ENCODE measurements at regions not wholly inside any gene's neighbourhood (a gene's known extent, or its start where the extent isn't known, plus 50 kb on each side); places are given as distances from the start of the nearest gene placed in this dataset.

GRCh38 chr13:90612391-90612790 is 735.1 kb upstream of the MIR17HG start:
- Histone ChIP-seq H3K27ac (no peak overlapping the region), H3K36me3 (replicated peaks; ENCODE audit: insufficient read depth, low read depth) (no peaks in the 10 kb centered on the region), H3K9me3 (ENCODE audit: low read depth) (no peaks in the 10 kb centered on the region), H3K79me2 (no peaks in the 10 kb centered on the region), H3K4me3 (no peak overlapping the region), H2AFZ (no peak overlapping the region), H3K27me3 (no peaks in the 10 kb centered on the region), H3K9me2 (replicated peaks; ENCODE audit: insufficient read depth) (no peaks in the 10 kb centered on the region), H3K4me1 (ENCODE audit: insufficient read depth) (no peaks in the 10 kb centered on the region), H4K20me1 (ENCODE audit: insufficient read depth, poor library complexity, severe bottlenecking) (no peaks in the 10 kb centered on the region), H3K4me2 (no peak overlapping the region)
- 100% methylated on average over 2 of the region's 2 CpGs for WGBS (ENCODE audit: low lambda C conversion rate, missing lambda C conversion rate)
- TF ChIP-seq EZH2 (IDR thresholded peaks at IDR 0.05; ENCODE audit: borderline replicate concordance), result no peak
- TF ChIP-seq CTCF (IDR thresholded peaks at IDR 0.05; ENCODE audit: poor library complexity), result no peak
- no peak for TF ChIP-seq EZH2phosphoT487 (IDR thresholded peaks at IDR 0.05; ENCODE audit: low read depth, severe bottlenecking, unreplicated experiment)
- no peak for DNase-seq (ENCODE audit: low spot score)

- H3K27ac ChIP-seq, result no peak overlapping the region
- H3K9me2 ChIP-seq (replicated peaks; ENCODE audit: insufficient read depth), result no peaks in the 10 kb centered on the region
- H3K36me3 ChIP-seq (replicated peaks; ENCODE audit: insufficient read depth, low read depth), result no peaks in the 10 kb centered on the region
- no peaks in the 10 kb centered on the region for H3K9me3 ChIP-seq (ENCODE audit: low read depth)
- no peaks in the 10 kb centered on the region for H3K79me2 ChIP-seq
- H4K20me1 ChIP-seq (ENCODE audit: insufficient read depth, poor library complexity, severe bottlenecking), result no peaks in the 10 kb centered on the region
- H2AFZ ChIP-seq, result no peak overlapping the region
- H3K4me1 ChIP-seq (ENCODE audit: insufficient read depth), result no peaks in the 10 kb centered on the region
- WGBS (ENCODE audit: low lambda C conversion rate, missing lambda C conversion rate), result 92% methylated on average over 12 of the region's 12 CpGs
- DNase-seq (ENCODE audit: low spot score), result no peak
- no peak overlapping the region for H3K4me3 ChIP-seq
- TF ChIP-seq CTCF (IDR thresholded peaks at IDR 0.05; ENCODE audit: poor library complexity), result no peak
- TF ChIP-seq EZH2 (IDR thresholded peaks at IDR 0.05; ENCODE audit: borderline replicate concordance), result no peak
- TF ChIP-seq EZH2phosphoT487 (IDR thresholded peaks at IDR 0.05; ENCODE audit: low read depth, severe bottlenecking, unreplicated experiment), result no peak
- no peak overlapping the region for H3K4me2 ChIP-seq
- no peaks in the 10 kb centered on the region for H3K27me3 ChIP-seq
Observed at GRCh38 chr13:90613076-90613795, 734.3 kb upstream of the MIR17HG start.

GRCh38 chr13:90615236-90615635 is 732.3 kb upstream of the MIR17HG start:
- no peak overlapping the region for H3K4me3 ChIP-seq
- no peak overlapping the region for H3K27ac ChIP-seq
- H3K9me2 ChIP-seq (replicated peaks; ENCODE audit: insufficient read depth), result no peaks in the 10 kb centered on the region
- H3K4me1 ChIP-seq (ENCODE audit: insufficient read depth), result no peaks in the 10 kb centered on the region
- no peak overlapping the region for H3K4me2 ChIP-seq
- DNase-seq (ENCODE audit: low spot score), result no peak
- no peaks in the 10 kb centered on the region for H3K9me3 ChIP-seq (ENCODE audit: low read depth)
- TF ChIP-seq CTCF (IDR thresholded peaks at IDR 0.05; ENCODE audit: poor library complexity) (no peak), EZH2 (IDR thresholded peaks at IDR 0.05; ENCODE audit: borderline replicate concordance) (no peak), EZH2phosphoT487 (IDR thresholded peaks at IDR 0.05; ENCODE audit: low read depth, severe bottlenecking, unreplicated experiment) (no peak)
- 93% methylated on average over 6 of the region's 6 CpGs for WGBS (ENCODE audit: low lambda C conversion rate, missing lambda C conversion rate)
- no peak overlapping the region for H2AFZ ChIP-seq
- no peaks in the 10 kb centered on the region for H4K20me1 ChIP-seq (ENCODE audit: insufficient read depth, poor library complexity, severe bottlenecking)
- no peaks in the 10 kb centered on the region for H3K27me3 ChIP-seq
- H3K79me2 ChIP-seq, result no peaks in the 10 kb centered on the region
- no peaks in the 10 kb centered on the region for H3K36me3 ChIP-seq (replicated peaks; ENCODE audit: insufficient read depth, low read depth)
